ENCODE measurements at regions not wholly inside any gene's neighbourhood (a gene's known extent, or its start where the extent isn't known, plus 50 kb on each side); places are given as distances from the start of the nearest gene placed in this dataset.

- no peaks in the 10 kb centered on the region; the same call in 2 of the 3 replicates for H3K9me3 ChIP-seq (replicated peaks; ENCODE audit: control insufficient read depth, insufficient read depth, low read length)
- DNase-seq (ENCODE audit: low read depth, low spot score) (no peak), ATAC-seq (no peak), FAIRE-seq (no peak)
- BruUV-seq (replicated peaks) = no TSS peak
- no peaks in the 10 kb centered on the region for H3K4me1 ChIP-seq (ENCODE audit: control insufficient read depth, insufficient read depth, low read length)
- no peaks in the 10 kb centered on the region for H4K20me1 ChIP-seq (ENCODE audit: control insufficient read depth, insufficient read depth)
- no peaks in the 10 kb centered on the region for H3K79me2 ChIP-seq (ENCODE audit: control insufficient read depth, insufficient read depth, low read length)
- ChIA-PET SMC1A (ENCODE audit: uncharacterized antibody, unreplicated experiment) (no interaction called here), RAD21 (ENCODE audit: unreplicated experiment) (no interaction called here), POLR2A (no interaction called here), CTCF (interaction anchor here (0.5 kb wide), 1 partner anchor 392 kb away, joined by 4 read pairs; no protein-coding TSS in a partner anchor)
- H2AFZ ChIP-seq (ENCODE audit: control insufficient read depth, low read depth, low read length) = no peak overlapping the region
- no peaks in the 10 kb centered on the region for H3K36me3 ChIP-seq (ENCODE audit: control insufficient read depth in 2 of 2, insufficient read depth in 2 of 2, low read length in 1 of 2)
- no peaks in the 10 kb centered on the region for H3K27me3 ChIP-seq (replicated peaks in 1 of 2; ENCODE audit: control insufficient read depth in 2 of 2, insufficient read depth in 2 of 2, low read length in 1 of 2)
- H3K9ac ChIP-seq (ENCODE audit: control insufficient read depth, insufficient read depth, low read length) = no peak overlapping the region
- H3K4me2 ChIP-seq (ENCODE audit: control insufficient read depth, insufficient read depth) = no peak overlapping the region
- intact Hi-C loops (cut with micrococcal nuclease; ENCODE audit: unreplicated experiment) (no loop called here), in situ Hi-C loops (cut with MboI) (no loop called here)
- no peak overlapping the region for H3K27ac ChIP-seq (ENCODE audit: control insufficient read depth, insufficient read depth)
- TF ChIP-seq SP1 (IDR thresholded peaks at IDR 0.05; ENCODE audit: low read depth, low read length) = no peak
- no peak for TF ChIP-seq TBL1XR1 (IDR thresholded peaks at IDR 0.05; ENCODE audit: low read depth, low read length)
- TF ChIP-seq ZNF622 (IDR thresholded peaks at IDR 0.05) = no peak
- TF ChIP-seq ETV6 (conservative IDR thresholded peaks at IDR 0.05 in 1 of 2, IDR thresholded peaks at IDR 0.05 in 1 of 2; ENCODE audit: borderline replicate concordance in 1 of 2, low read depth in 1 of 2) = no peak
- TF ChIP-seq TAF1 (IDR thresholded peaks at IDR 0.05; ENCODE audit: borderline replicate concordance, low read depth, low read length) = no peak
- no peak for TF ChIP-seq RAD21 (IDR thresholded peaks at IDR 0.05; ENCODE audit: insufficient read depth, low read depth, low read length)
- no peak for TF ChIP-seq SPI1 (IDR thresholded peaks at IDR 0.05; ENCODE audit: borderline replicate concordance, insufficient read depth, low read depth, low read length)
- no peak for TF ChIP-seq ZNF217 (IDR thresholded peaks at IDR 0.05)
- TF ChIP-seq, protein P1, sequence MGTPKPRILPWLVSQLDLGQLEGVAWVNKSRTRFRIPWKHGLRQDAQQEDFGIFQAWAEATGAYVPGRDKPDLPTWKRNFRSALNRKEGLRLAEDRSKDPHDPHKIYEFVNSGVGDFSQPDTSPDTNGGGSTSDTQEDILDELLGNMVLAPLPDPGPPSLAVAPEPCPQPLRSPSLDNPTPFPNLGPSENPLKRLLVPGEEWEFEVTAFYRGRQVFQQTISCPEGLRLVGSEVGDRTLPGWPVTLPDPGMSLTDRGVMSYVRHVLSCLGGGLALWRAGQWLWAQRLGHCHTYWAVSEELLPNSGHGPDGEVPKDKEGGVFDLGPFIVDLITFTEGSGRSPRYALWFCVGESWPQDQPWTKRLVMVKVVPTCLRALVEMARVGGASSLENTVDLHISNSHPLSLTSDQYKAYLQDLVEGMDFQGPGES (IDR thresholded peaks at IDR 0.05) = no peak
- TF ChIP-seq ZBED1 (IDR thresholded peaks at IDR 0.05; ENCODE audit: borderline replicate concordance) = no peak
- TF ChIP-seq, protein P2, sequence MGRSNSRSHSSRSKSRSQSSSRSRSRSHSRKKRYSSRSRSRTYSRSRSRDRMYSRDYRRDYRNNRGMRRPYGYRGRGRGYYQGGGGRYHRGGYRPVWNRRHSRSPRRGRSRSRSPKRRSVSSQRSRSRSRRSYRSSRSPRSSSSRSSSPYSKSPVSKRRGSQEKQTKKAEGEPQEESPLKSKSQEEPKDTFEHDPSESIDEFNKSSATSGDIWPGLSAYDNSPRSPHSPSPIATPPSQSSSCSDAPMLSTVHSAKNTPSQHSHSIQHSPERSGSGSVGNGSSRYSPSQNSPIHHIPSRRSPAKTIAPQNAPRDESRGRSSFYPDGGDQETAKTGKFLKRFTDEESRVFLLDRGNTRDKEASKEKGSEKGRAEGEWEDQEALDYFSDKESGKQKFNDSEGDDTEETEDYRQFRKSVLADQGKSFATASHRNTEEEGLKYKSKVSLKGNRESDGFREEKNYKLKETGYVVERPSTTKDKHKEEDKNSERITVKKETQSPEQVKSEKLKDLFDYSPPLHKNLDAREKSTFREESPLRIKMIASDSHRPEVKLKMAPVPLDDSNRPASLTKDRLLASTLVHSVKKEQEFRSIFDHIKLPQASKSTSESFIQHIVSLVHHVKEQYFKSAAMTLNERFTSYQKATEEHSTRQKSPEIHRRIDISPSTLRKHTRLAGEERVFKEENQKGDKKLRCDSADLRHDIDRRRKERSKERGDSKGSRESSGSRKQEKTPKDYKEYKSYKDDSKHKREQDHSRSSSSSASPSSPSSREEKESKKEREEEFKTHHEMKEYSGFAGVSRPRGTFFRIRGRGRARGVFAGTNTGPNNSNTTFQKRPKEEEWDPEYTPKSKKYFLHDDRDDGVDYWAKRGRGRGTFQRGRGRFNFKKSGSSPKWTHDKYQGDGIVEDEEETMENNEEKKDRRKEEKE (IDR thresholded peaks at IDR 0.05) = no peak
- H3K4me3 ChIP-seq = no peak overlapping the region
These were observed 233.2 kb upstream of the KCNIP4 start for GRCh38 chr4:22181736-22182135.
